OCI-LY3 (cell line): ENCODE measurements at regions not wholly inside any gene's neighbourhood (a gene's known extent, or its start where the extent isn't known, plus 50 kb on each side); places are given as distances from the start of the nearest gene placed in this dataset.

ENCODE experiments used
- H2AFZ ChIP-seq: fragments of 200-600, 300-600 bp; shearing (Covaris generic); 2 replicates; pipeline ENCODE4 v1.6.0; 2014; ENCODE audit warnings: antibody characterized with exemption, low read depth, low read length
- H3K27ac ChIP-seq: fragments of 200-600, 300-600 bp; sonication (generic); 2 replicates; pipeline ENCODE4 v1.5.1; 2014; ENCODE audit warnings: mild to moderate bottlenecking, low read length, moderate library complexity, mixed read lengths
- H3K27me3 ChIP-seq: fragments of 200-600, 300-600 bp; sonication (generic); 2 replicates; pipeline ENCODE4 v1.6.1; 2014; ENCODE audit warnings: low read depth, low read length, mixed read lengths
- H3K36me3 ChIP-seq: fragments of 200-600, 300-600 bp; sonication (generic); replicated peaks from 2 replicates; pipeline ENCODE3; 2014; ENCODE audit warnings: low read depth, low read length, mixed read lengths
- H3K4me1 ChIP-seq: fragments of 300-600, 200-600 bp; sonication (generic); 2 replicates; pipeline ENCODE4 v1.6.1; 2014; ENCODE audit warnings: low read length, mixed read lengths
- H3K4me2 ChIP-seq: fragments of 200-600, 300-600 bp; sonication (generic); 2 replicates; pipeline ENCODE4 v1.6.1; 2014; ENCODE audit warnings: low read length, mixed read lengths
- H3K4me3 ChIP-seq: fragments of 300-600, 200-600 bp; sonication (generic); 2 replicates; pipeline ENCODE4 v1.5.1; 2014; ENCODE audit warnings: antibody characterized with exemption, mild to moderate bottlenecking, low read length, moderate library complexity
- H3K79me2 ChIP-seq: fragments of 300-600, 200-600 bp; shearing (Covaris generic); 2 replicates; pipeline ENCODE4 v1.6.1; 2014; ENCODE audit warnings: mild to moderate bottlenecking, low read length, mixed read lengths
- H3K9ac ChIP-seq: fragments of 300-600, 200-600 bp; shearing (Covaris generic); 2 replicates; pipeline ENCODE4 v1.6.0; 2014; ENCODE audit warnings: mild to moderate bottlenecking, low read length, moderate library complexity
- H3K9me3 ChIP-seq: fragments of 200-600, 300-600 bp; shearing (Covaris generic); 2 replicates; pipeline ENCODE4 v1.6.1; 2014; ENCODE audit warnings: low read length, mixed read lengths; ENCODE audit not compliant: insufficient read depth
- H4K20me1 ChIP-seq: fragments of 200-600, 300-600 bp; sonication (generic); 2 replicates; pipeline ENCODE4 v1.6.1; 2016; ENCODE audit warnings: low read length, mixed read lengths; ENCODE audit not compliant: insufficient read depth
- CTCF ChIP-seq: fragments of 200-600, 300-600 bp; sonication (generic); IDR thresholded peaks from 2 replicates; pipeline ENCODE4 v1.5.1; 2014; ENCODE audit warnings: antibody characterized with exemption, low read length, low read depth
- EZH2phosphoT487 ChIP-seq: fragments of 200-600 bp; shearing (Covaris generic); IDR thresholded peaks from 2 replicates; pipeline ENCODE4 v1.6.1; 2018; ENCODE audit warnings: antibody characterized with exemption, mixed run types, low read depth

- Histone ChIP-seq H3K9me3 (no peaks in the 10 kb centered on the region), H3K4me3 (no peak overlapping the region), H3K27me3 (no peaks in the 10 kb centered on the region), H3K36me3 (no peaks in the 10 kb centered on the region), H3K27ac (no peak overlapping the region), H3K4me1 (no peaks in the 10 kb centered on the region), H4K20me1 (no peaks in the 10 kb centered on the region), H2AFZ (no peak overlapping the region), H3K4me2 (no peak overlapping the region), H3K79me2 (no peaks in the 10 kb centered on the region), H3K9ac (no peak overlapping the region)
- no peak for TF ChIP-seq CTCF
- no peak for TF ChIP-seq EZH2phosphoT487
Measured at GRCh38 chr11:29100967-29101366, 915.9 kb downstream of the KCNA4 start.

- H3K27me3 ChIP-seq: no peaks in the 10 kb centered on the region
- H3K9ac ChIP-seq: no peak overlapping the region
- TF ChIP-seq EZH2phosphoT487 (no peak), CTCF (no peak)
- no peaks in the 10 kb centered on the region for H3K4me1 ChIP-seq
- no peaks in the 10 kb centered on the region for H4K20me1 ChIP-seq
- no peak overlapping the region for H3K27ac ChIP-seq
- no peak overlapping the region for H3K4me2 ChIP-seq
- H3K79me2 ChIP-seq: no peaks in the 10 kb centered on the region
- no peaks in the 10 kb centered on the region for H3K36me3 ChIP-seq
- no peak overlapping the region for H3K4me3 ChIP-seq
- H3K9me3 ChIP-seq: no peaks in the 10 kb centered on the region
- no peak overlapping the region for H2AFZ ChIP-seq
Measured at GRCh38 chr11:29095821-29096220, 921.0 kb downstream of the KCNA4 start.

GRCh38 chr11:29093416-29094120, 923.3 kb downstream of the KCNA4 start:
- H3K36me3 ChIP-seq: no peaks in the 10 kb centered on the region
- no peaks in the 10 kb centered on the region for H4K20me1 ChIP-seq
- H3K9ac ChIP-seq: no peak overlapping the region
- H2AFZ ChIP-seq: no peak overlapping the region
- no peak overlapping the region for H3K4me2 ChIP-seq
- H3K9me3 ChIP-seq: no peaks in the 10 kb centered on the region
- TF ChIP-seq EZH2phosphoT487: no peak
- no peak for TF ChIP-seq CTCF
- H3K27ac ChIP-seq: no peak overlapping the region
- H3K4me1 ChIP-seq: no peaks in the 10 kb centered on the region
- H3K79me2 ChIP-seq: no peaks in the 10 kb centered on the region
- H3K27me3 ChIP-seq: no peaks in the 10 kb centered on the region
- no peak overlapping the region for H3K4me3 ChIP-seq

GRCh38 chr11:29087200-29087812, 929.5 kb downstream of the KCNA4 start:
- no peak overlapping the region for H2AFZ ChIP-seq
- no peak overlapping the region for H3K27ac ChIP-seq
- no peak overlapping the region for H3K4me2 ChIP-seq
- H4K20me1 ChIP-seq: no peaks in the 10 kb centered on the region
- no peak overlapping the region for H3K4me3 ChIP-seq
- no peaks in the 10 kb centered on the region for H3K4me1 ChIP-seq
- no peak overlapping the region for H3K9ac ChIP-seq
- H3K9me3 ChIP-seq: no peaks in the 10 kb centered on the region
- H3K27me3 ChIP-seq: no peaks in the 10 kb centered on the region
- H3K36me3 ChIP-seq: no peaks in the 10 kb centered on the region
- no peaks in the 10 kb centered on the region for H3K79me2 ChIP-seq
- no peak for TF ChIP-seq EZH2phosphoT487
- no peak for TF ChIP-seq CTCF
